ENCODE measurements at regions not wholly inside any gene's neighbourhood (a gene's known extent, or its start where the extent isn't known, plus 50 kb on each side); places are given as distances from the start of the nearest gene placed in this dataset.

- no peak for ATAC-seq (ENCODE audit: low read depth in 2 of 2)
- Mint-ChIP-seq H3K4me1 (peaks cover 0 to 8% (median 4%) of the 10 kb centered on the region in 3 donors), H3K9me3 (peaks cover 0 to 2% (median 0%) of the 10 kb centered on the region in 7 donors), H3K4me3 (no peak overlapping the region), H3K27me3 (peaks cover 0 to 10% (median 0%) of the 10 kb centered on the region in 3 donors), H3K36me3 (no peaks in the 10 kb centered on the region), H3K27ac (no peak overlapping the region)
- DNase-seq = no peak
These were observed 50.0 kb downstream of the PABIR2 start for GRCh38 chrX:134747006-134747405.

GRCh38 chrX:134746410-134746785, 50.6 kb downstream of the PABIR2 start:
- H3K4me3 Mint-ChIP-seq = no peak overlapping the region
- H3K36me3 Mint-ChIP-seq = no peaks in the 10 kb centered on the region
- no peak for DNase-seq
- H3K27ac Mint-ChIP-seq = peak overlapping the region in 1 of 6 donors; percentile 26
- peaks cover 0 to 8% (median 4%) of the 10 kb centered on the region in 3 donors for H3K4me1 Mint-ChIP-seq
- ATAC-seq (ENCODE audit: low read depth in 2 of 2) = no peak
- peaks cover 0 to 4% (median 0%) of the 10 kb centered on the region in 3 donors for H3K27me3 Mint-ChIP-seq
- H3K9me3 Mint-ChIP-seq = peaks cover 0 to 2% (median 0%) of the 10 kb centered on the region in 7 donors

GRCh38 chrX:134745636-134746409, 51.2 kb downstream of the PABIR2 start:
- peaks cover 0 to 2% (median 0%) of the 10 kb centered on the region in 7 donors for H3K9me3 Mint-ChIP-seq
- peaks cover 0 to 8% (median 4%) of the 10 kb centered on the region in 3 donors for H3K4me1 Mint-ChIP-seq
- peak overlapping the region in 2 of 6 donors; percentile 26 to 49 for H3K27ac Mint-ChIP-seq
- H3K4me3 Mint-ChIP-seq = no peak overlapping the region
- DNase-seq (no peak), ATAC-seq (ENCODE audit: low read depth in 2 of 2) (no peak)
- no peaks in the 10 kb centered on the region for H3K27me3 Mint-ChIP-seq
- no peaks in the 10 kb centered on the region for H3K36me3 Mint-ChIP-seq

- ATAC-seq (ENCODE audit: low read depth in 2 of 2) (no peak), DNase-seq (no peak)
- peaks cover 0 to 2% (median 0%) of the 10 kb centered on the region in 7 donors for H3K9me3 Mint-ChIP-seq
- peaks cover 0 to 8% (median 4%) of the 10 kb centered on the region in 3 donors for H3K4me1 Mint-ChIP-seq
- no peak overlapping the region for H3K27ac Mint-ChIP-seq
- H3K27me3 Mint-ChIP-seq = peaks cover 0 to 2% (median 0%) of the 10 kb centered on the region in 3 donors
- no peaks in the 10 kb centered on the region for H3K36me3 Mint-ChIP-seq
- no peak overlapping the region for H3K4me3 Mint-ChIP-seq
These were observed 53.9 kb downstream of the PABIR2 start for GRCh38 chrX:134743091-134743490.

- peaks cover 0 to 7% (median 2%) of the 10 kb centered on the region in 3 donors for H3K27me3 Mint-ChIP-seq
- no peak for DNase-seq
- H3K36me3 Mint-ChIP-seq = no peaks in the 10 kb centered on the region
- H3K4me3 Mint-ChIP-seq = no peak overlapping the region
- peaks cover 0 to 2% (median 0%) of the 10 kb centered on the region in 7 donors for H3K9me3 Mint-ChIP-seq
- no peak overlapping the region for H3K27ac Mint-ChIP-seq
- ATAC-seq (ENCODE audit: low read depth in 2 of 2) = no peak
- H3K4me1 Mint-ChIP-seq = peaks cover 0 to 8% (median 4%) of the 10 kb centered on the region in 3 donors
These were observed 54.4 kb downstream of the PABIR2 start for GRCh38 chrX:134742573-134742972.

- Mint-ChIP-seq H3K27me3 (peaks cover 0 to 7% (median 4%) of the 10 kb centered on the region in 3 donors), H3K27ac (no peak overlapping the region), H3K9me3 (peaks cover 0 to 2% (median 0%) of the 10 kb centered on the region in 7 donors), H3K4me1 (peaks cover 0 to 8% (median 4%) of the 10 kb centered on the region in 3 donors), H3K36me3 (no peaks in the 10 kb centered on the region), H3K4me3 (no peak overlapping the region)
- DNase-seq (no peak), ATAC-seq (ENCODE audit: low read depth in 2 of 2) (no peak)
These were observed 55.3 kb downstream of the PABIR2 start for GRCh38 chrX:134741746-134742145.

GRCh38 chrX:134738986-134739740, 57.8 kb downstream of the PABIR2 start:
- Mint-ChIP-seq H3K4me1 (no peaks in the 10 kb centered on the region), H3K4me3 (no peak overlapping the region), H3K27me3 (peaks cover 0 to 7% (median 4%) of the 10 kb centered on the region in 3 donors), H3K27ac (no peak overlapping the region), H3K9me3 (no peaks in the 10 kb centered on the region), H3K36me3 (no peaks in the 10 kb centered on the region)
- ATAC-seq (ENCODE audit: low read depth in 2 of 2) = no peak
- DNase-seq = no peak

- no peaks in the 10 kb centered on the region for H3K36me3 Mint-ChIP-seq
- no peaks in the 10 kb centered on the region for H3K9me3 Mint-ChIP-seq
- H3K27ac Mint-ChIP-seq = no peak overlapping the region
- DNase-seq = no peak
- no peaks in the 10 kb centered on the region for H3K4me1 Mint-ChIP-seq
- H3K27me3 Mint-ChIP-seq = peaks cover 0 to 7% (median 7%) of the 10 kb centered on the region in 3 donors
- no peak for ATAC-seq (ENCODE audit: low read depth in 2 of 2)
- no peak overlapping the region for H3K4me3 Mint-ChIP-seq
These were observed 58.6 kb downstream of the PABIR2 start for GRCh38 chrX:134738445-134738844.

- Mint-ChIP-seq H3K4me1 (no peaks in the 10 kb centered on the region), H3K27ac (no peak overlapping the region), H3K36me3 (no peaks in the 10 kb centered on the region), H3K27me3 (peaks cover 0 to 13% (median 7%) of the 10 kb centered on the region in 3 donors), H3K4me3 (no peak overlapping the region), H3K9me3 (no peaks in the 10 kb centered on the region)
- no peak for DNase-seq
- no peak for ATAC-seq (ENCODE audit: low read depth in 2 of 2)
These were observed 59.2 kb downstream of the PABIR2 start for GRCh38 chrX:134737721-134738369.

- no peak overlapping the region for H3K27ac Mint-ChIP-seq
- no peaks in the 10 kb centered on the region for H3K4me1 Mint-ChIP-seq
- no peak overlapping the region for H3K4me3 Mint-ChIP-seq
- H3K27me3 Mint-ChIP-seq = peaks cover 0 to 14% (median 7%) of the 10 kb centered on the region in 3 donors
- H3K36me3 Mint-ChIP-seq = no peaks in the 10 kb centered on the region
- DNase-seq (no peak), ATAC-seq (ENCODE audit: low read depth in 2 of 2) (no peak)
- no peaks in the 10 kb centered on the region for H3K9me3 Mint-ChIP-seq
These were observed 59.9 kb downstream of the PABIR2 start for GRCh38 chrX:134737061-134737460.

- DNase-seq (no peak), ATAC-seq (ENCODE audit: low read depth in 2 of 2) (no peak)
- Mint-ChIP-seq H3K4me3 (no peak overlapping the region), H3K36me3 (no peaks in the 10 kb centered on the region), H3K27me3 (peaks cover 0 to 14% (median 7%) of the 10 kb centered on the region in 3 donors), H3K4me1 (no peaks in the 10 kb centered on the region), H3K9me3 (no peaks in the 10 kb centered on the region), H3K27ac (no peak overlapping the region)
These were observed 60.6 kb downstream of the PABIR2 start for GRCh38 chrX:134736356-134736755.

GRCh38 chrX:134735015-134735414, 62.0 kb downstream of the PABIR2 start:
- DNase-seq (no peak), ATAC-seq (ENCODE audit: low read depth in 2 of 2) (no peak)
- no peaks in the 10 kb centered on the region for H3K36me3 Mint-ChIP-seq
- no peaks in the 10 kb centered on the region for H3K9me3 Mint-ChIP-seq
- peaks cover 0 to 14% (median 7%) of the 10 kb centered on the region in 3 donors for H3K27me3 Mint-ChIP-seq
- H3K4me1 Mint-ChIP-seq = no peaks in the 10 kb centered on the region
- no peak overlapping the region for H3K27ac Mint-ChIP-seq
- H3K4me3 Mint-ChIP-seq = no peak overlapping the region

GRCh38 chrX:134734466-134734952, 62.5 kb downstream of the PABIR2 start:
- Mint-ChIP-seq H3K4me3 (no peak overlapping the region), H3K27ac (no peak overlapping the region), H3K36me3 (no peaks in the 10 kb centered on the region), H3K4me1 (no peaks in the 10 kb centered on the region), H3K9me3 (no peaks in the 10 kb centered on the region), H3K27me3 (peaks cover 0 to 14% (median 7%) of the 10 kb centered on the region in 3 donors)
- DNase-seq (no peak), ATAC-seq (ENCODE audit: low read depth in 2 of 2) (no peak)

All from naive B cell (primary cell).